RWPE2 (cell line): ENCODE measurements at regions not wholly inside any gene's neighbourhood (a gene's known extent, or its start where the extent isn't known, plus 50 kb on each side); places are given as distances from the start of the nearest gene placed in this dataset.

ENCODE experiments used
- ATAC-seq: fragments of 200-7000 bp; cut with Tn5 transposase; 3 replicates; pipeline ENCODE4 v1.9.1; 2021; ENCODE audit warnings: low read depth
- DNase-seq: peaks from one replicate; pipeline ENCODE4 v3.0.0-alpha.2; 2020; ENCODE audit warnings: low spot score
- H3K27ac ChIP-seq: fragments of 450-650 bp; 2 replicates; pipeline ENCODE4 v1.5.1; 2017; ENCODE audit warnings: mild to moderate bottlenecking; ENCODE audit not compliant: poor library complexity, severe bottlenecking
- H3K27me3 ChIP-seq: fragments of 250-450 bp; sonication (Bioruptor Pico); 2 replicates; pipeline ENCODE4 v1.5.1; 2021; ENCODE audit warnings: mild to moderate bottlenecking, moderate library complexity; ENCODE audit not compliant: insufficient read depth, poor library complexity, severe bottlenecking
- H3K36me3 ChIP-seq: fragments of 250-450 bp; sonication (Bioruptor Pico); 2 replicates; pipeline ENCODE4 v1.5.1; 2020; ENCODE audit warnings: low read depth, mild to moderate bottlenecking, moderate library complexity
- H3K4me1 ChIP-seq: fragments of 250-450 bp; sonication (Bioruptor Pico); 2 replicates; pipeline ENCODE4 v1.5.1; 2021; ENCODE audit warnings: mild to moderate bottlenecking, moderate library complexity; ENCODE audit not compliant: insufficient read depth, poor library complexity, severe bottlenecking
- H3K4me3 ChIP-seq: fragments of 250-450 bp; sonication (Bioruptor Pico); 2 replicates; pipeline ENCODE4 v1.5.1; 2021; ENCODE audit warnings: mild to moderate bottlenecking, moderate library complexity; ENCODE audit not compliant: severe bottlenecking
- H3K9me3 ChIP-seq: fragments of 250-450 bp; sonication (Bioruptor Pico); 2 replicates; pipeline ENCODE4 v1.5.1; 2021; ENCODE audit warnings: mild to moderate bottlenecking, moderate library complexity; ENCODE audit not compliant: severe bottlenecking
- TF ChIP-seq, protein P1 (sequence below): fragments of 450-650 bp; IDR thresholded peaks from one replicate; pipeline ENCODE4 v1.5.1; 2017; ENCODE audit warnings: mild to moderate bottlenecking, moderate library complexity; ENCODE audit not compliant: poor library complexity, severe bottlenecking

DNA sequence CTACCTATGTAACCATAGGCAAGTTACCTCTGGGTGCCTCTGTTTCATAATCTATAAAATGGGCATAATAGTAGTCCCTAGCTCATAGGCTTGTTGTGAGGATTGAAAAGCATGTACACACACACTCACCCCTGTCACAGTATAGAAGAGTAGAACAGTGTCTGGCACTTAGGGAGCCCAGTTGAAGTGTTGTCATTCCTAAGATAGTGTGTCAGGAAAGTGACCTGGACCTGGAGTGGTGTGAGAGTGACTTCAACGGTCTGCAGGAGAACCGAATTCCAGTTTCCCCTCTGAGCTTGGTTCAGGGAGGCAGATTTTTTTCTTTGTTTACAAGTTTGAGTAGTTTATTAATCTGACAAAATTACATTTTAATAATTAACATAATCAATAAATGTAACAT is 229.9 kb upstream of the MAP3K7 start:
- ATAC-seq (no peak), DNase-seq (no peak)
- Histone ChIP-seq H3K27ac (no peak overlapping the region), H3K9me3 (no peaks in the 10 kb centered on the region), H3K27me3 (no peaks in the 10 kb centered on the region), H3K4me1 (no peaks in the 10 kb centered on the region), H3K4me3 (no peak overlapping the region), H3K36me3 (no peaks in the 10 kb centered on the region)
- TF ChIP-seq, protein P1, sequence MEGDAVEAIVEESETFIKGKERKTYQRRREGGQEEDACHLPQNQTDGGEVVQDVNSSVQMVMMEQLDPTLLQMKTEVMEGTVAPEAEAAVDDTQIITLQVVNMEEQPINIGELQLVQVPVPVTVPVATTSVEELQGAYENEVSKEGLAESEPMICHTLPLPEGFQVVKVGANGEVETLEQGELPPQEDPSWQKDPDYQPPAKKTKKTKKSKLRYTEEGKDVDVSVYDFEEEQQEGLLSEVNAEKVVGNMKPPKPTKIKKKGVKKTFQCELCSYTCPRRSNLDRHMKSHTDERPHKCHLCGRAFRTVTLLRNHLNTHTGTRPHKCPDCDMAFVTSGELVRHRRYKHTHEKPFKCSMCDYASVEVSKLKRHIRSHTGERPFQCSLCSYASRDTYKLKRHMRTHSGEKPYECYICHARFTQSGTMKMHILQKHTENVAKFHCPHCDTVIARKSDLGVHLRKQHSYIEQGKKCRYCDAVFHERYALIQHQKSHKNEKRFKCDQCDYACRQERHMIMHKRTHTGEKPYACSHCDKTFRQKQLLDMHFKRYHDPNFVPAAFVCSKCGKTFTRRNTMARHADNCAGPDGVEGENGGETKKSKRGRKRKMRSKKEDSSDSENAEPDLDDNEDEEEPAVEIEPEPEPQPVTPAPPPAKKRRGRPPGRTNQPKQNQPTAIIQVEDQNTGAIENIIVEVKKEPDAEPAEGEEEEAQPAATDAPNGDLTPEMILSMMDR = no peak

- Histone ChIP-seq H3K9me3 (no peaks in the 10 kb centered on the region), H3K27ac (no peak overlapping the region), H3K27me3 (no peaks in the 10 kb centered on the region), H3K4me3 (no peak overlapping the region), H3K4me1 (no peaks in the 10 kb centered on the region), H3K36me3 (no peaks in the 10 kb centered on the region)
- TF ChIP-seq, protein P1 = no peak
- ATAC-seq (no peak), DNase-seq (no peak)
These were observed 224.8 kb upstream of the MAP3K7 start for GRCh38 chr6:90811596-90812226.

DNA sequence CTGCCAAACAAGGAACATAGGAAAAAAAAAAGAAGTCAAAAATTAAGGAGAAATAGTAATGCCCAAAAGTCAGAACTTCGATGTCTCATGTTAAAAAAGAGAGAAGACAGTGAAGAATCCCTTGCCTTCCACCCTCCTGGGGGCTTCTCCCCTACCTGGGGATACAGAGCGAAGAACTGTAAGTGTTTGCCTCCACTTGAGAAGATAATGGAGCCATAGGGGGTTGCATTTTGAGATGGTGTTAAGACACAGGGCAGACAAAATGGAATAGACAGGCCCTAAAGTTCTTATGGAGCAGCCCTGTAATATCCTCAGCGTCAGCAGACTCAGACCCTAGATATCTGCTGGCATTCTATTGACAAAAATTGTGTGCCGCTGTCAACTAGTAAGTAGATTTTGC is 222.2 kb upstream of the MAP3K7 start:
- no peak for DNase-seq
- H3K27ac ChIP-seq = no peak overlapping the region
- no peaks in the 10 kb centered on the region for H3K4me1 ChIP-seq
- ATAC-seq = no peak
- H3K36me3 ChIP-seq = no peaks in the 10 kb centered on the region
- H3K27me3 ChIP-seq = no peaks in the 10 kb centered on the region
- no peaks in the 10 kb centered on the region for H3K9me3 ChIP-seq
- TF ChIP-seq, protein P1 = no peak
- no peak overlapping the region for H3K4me3 ChIP-seq

DNA sequence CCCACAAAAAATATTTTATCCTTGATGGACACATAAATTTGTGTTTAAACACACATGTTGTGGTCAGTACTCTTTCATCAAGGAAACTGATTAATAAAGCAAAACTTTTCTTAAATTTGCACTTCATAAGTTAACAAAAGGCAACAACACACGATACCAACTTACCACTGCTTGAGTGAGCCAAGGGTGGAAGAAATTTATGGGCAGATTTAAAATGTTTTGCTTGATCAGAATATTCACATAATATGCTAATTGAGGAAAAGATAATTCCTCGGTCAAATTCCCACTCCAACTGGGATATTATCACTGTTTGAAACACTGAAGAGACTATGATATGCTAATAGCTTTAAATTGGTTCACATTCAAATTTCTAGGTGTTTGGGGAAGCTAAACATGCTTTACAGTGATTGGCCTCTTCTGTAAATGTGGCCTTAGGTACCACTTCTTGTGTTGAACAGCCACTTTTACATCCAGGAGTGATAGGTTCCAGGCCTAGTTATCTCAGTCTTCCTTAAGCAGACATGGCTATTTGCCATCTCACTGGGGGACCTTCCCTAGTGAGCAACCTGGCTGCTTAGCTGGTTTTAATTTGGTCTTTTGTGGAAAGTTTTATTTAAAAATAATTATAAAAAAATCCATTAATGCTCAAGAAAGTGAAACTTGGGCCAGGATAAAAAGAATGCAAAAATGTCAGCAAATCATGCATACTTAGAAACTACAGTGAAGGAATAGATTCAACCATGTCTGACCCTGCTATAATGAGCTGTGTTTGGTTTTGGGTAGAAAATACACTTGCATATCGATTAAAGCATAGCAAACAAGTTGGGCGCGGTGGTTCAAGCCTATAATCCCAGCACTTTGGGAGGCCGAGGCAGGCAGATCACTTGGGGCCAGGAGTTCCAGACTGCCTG is 221.2 kb upstream of the MAP3K7 start:
- Histone ChIP-seq H3K9me3 (no peaks in the 10 kb centered on the region), H3K4me1 (no peaks in the 10 kb centered on the region), H3K36me3 (no peaks in the 10 kb centered on the region), H3K27ac (no peak overlapping the region), H3K4me3 (no peak overlapping the region), H3K27me3 (no peaks in the 10 kb centered on the region)
- no peak for DNase-seq
- TF ChIP-seq, protein P1 = no peak
- no peak for ATAC-seq
